Suprapubic skin (tissue), 3 donors: ENCODE measurements at regions not wholly inside any gene's neighbourhood (a gene's known extent, or its start where the extent isn't known, plus 50 kb on each side); places are given as distances from the start of the nearest gene placed in this dataset.

Source experiments
- CTCF ChIP-seq, 2 donors: fragments of 200-600 bp in 1 of 2; fragments of 450-650 bp in 1 of 2; sonication (generic) in 1 of 2; IDR thresholded peaks; one replicate each; pipeline ENCODE4 v1.5.1; 2016 to 2019; ENCODE audit warnings: antibody characterized with exemption in 2 of 2, mild to moderate bottlenecking in 1 of 2, moderate library complexity in 1 of 2
- EP300 ChIP-seq: sonication (generic); formaldehyde crosslinking; IDR thresholded peaks from one replicate; pipeline ENCODE4 v1.6.1; 2017; ENCODE audit warnings: antibody characterized with exemption
- POLR2A ChIP-seq, 2 donors: fragments of 450-650 bp; IDR thresholded peaks; one replicate each; pipeline ENCODE4 v1.6.1; 2017; ENCODE audit warnings: antibody characterized with exemption in 2 of 2, mild to moderate bottlenecking in 2 of 2, moderate library complexity in 2 of 2

- TF ChIP-seq EP300: no peak
- TF ChIP-seq CTCF (IDR thresholded peaks at IDR 0.05): no peak
- no peak for TF ChIP-seq POLR2A (IDR thresholded peaks at IDR 0.05)
These were observed 99.1 kb downstream of the MACIR start for GRCh38 chr5:103357636-103358035.
